ENCODE measurements at regions not wholly inside any gene's neighbourhood (a gene's known extent, or its start where the extent isn't known, plus 50 kb on each side); places are given as distances from the start of the nearest gene placed in this dataset.

DNA sequence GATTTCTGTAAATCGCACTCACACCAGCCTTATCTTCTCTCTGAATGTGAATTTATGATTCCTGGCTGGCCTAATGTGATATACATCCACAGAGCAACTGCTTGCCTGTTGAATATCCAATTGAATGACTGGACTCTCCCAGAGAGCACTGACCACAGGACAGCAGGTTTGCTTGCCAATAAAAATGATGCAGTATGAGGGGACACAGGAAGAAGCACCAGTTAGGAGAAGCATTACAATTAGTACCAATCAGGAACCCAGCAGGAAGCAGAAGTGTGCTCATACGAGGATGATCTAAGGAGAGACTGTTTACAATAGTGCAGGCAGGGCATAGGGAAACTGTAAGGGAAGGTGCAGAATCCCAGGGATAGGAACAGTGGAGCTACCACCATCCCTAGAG, 127.2 kb upstream of the ZNF366 start:
- no peak for DNase-seq
- POLR2A ChIA-PET, result no interaction called here
- no peaks in the 10 kb centered on the region for H3K9me3 Mint-ChIP-seq
- H3K27me3 Mint-ChIP-seq, result peaks cover 3% of the 10 kb centered on the region
- CTCF ChIA-PET, result no interaction called here
- H3K27ac Mint-ChIP-seq, result no peak overlapping the region
- H3K4me3 Mint-ChIP-seq, result no peak overlapping the region
- no peaks in the 10 kb centered on the region for H3K36me3 Mint-ChIP-seq (ENCODE audit: low read depth)
- H3K4me1 Mint-ChIP-seq, result no peaks in the 10 kb centered on the region

DNA sequence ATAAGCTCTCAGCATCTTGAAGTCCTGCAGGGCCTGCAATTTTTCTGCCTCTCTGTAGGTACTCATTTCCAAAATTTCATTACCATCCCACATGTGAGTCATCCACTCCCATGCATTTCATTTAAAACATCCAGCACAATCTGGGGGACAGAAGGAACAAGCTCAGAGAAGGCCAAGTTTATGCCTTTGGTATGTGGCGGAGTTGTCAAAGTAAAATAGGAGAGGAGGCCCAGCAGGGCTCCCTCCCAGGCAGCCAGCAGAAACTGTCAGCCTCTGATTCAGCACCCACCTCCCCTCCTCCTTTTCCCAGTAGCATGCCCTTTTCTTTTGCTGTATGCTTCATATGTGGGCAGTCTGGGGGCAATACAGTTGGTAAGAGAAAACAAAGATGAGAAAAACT, 126.4 kb upstream of the ZNF366 start:
- Mint-ChIP-seq H3K27ac (no peak overlapping the region), H3K4me3 (no peak overlapping the region), H3K27me3 (peaks cover 3% of the 10 kb centered on the region), H3K9me3 (no peaks in the 10 kb centered on the region), H3K4me1 (no peaks in the 10 kb centered on the region), H3K36me3 (ENCODE audit: low read depth) (no peaks in the 10 kb centered on the region)
- ChIA-PET CTCF (no interaction called here), POLR2A (no interaction called here)
- no peak for DNase-seq

DNA sequence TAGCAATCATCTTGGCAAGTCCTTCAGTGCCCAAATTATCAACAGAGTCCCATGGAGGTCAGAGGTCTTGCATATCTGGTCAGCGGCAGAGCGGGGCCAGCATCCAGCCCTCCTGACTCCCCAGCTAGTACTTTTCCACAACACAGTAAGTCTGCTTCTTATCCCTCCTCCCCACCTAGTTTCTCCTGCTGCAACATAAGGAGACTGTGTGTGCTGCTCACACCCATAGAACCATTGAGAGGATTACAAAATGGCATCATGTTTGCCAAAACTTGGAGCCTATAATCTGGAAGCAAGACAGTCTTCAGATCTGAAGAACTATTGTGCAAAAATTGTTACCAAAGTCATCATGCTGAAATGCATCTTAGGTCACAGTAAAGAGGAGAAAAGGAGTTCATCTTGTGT, 125.8 kb upstream of the ZNF366 start:
- CTCF ChIA-PET, result no interaction called here

DNA sequence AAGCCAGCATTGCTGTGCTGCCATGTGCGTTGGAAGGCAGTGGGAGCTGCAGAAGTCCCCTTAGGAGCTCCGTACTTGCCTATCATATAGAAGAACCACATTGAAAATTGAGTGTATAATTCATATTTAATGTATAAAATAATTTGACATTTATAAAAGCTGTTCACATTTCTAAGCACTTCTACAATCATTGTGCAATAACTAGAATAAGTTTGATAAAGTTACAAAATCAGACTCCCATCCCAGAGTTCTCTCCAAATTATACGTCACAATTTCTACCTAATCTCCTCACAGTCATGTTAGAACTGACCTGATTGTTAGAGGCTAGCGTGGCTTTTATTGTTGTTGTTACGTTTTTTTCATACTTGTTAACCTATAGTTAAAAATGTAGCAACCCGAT, 123.5 kb upstream of the ZNF366 start:
- Mint-ChIP-seq H3K36me3 (ENCODE audit: low read depth) (no peaks in the 10 kb centered on the region), H3K9me3 (no peaks in the 10 kb centered on the region), H3K4me1 (no peaks in the 10 kb centered on the region), H3K27me3 (peaks cover 17% of the 10 kb centered on the region), H3K27ac (no peak overlapping the region), H3K4me3 (no peak overlapping the region)
- ChIA-PET POLR2A (no interaction called here), CTCF (no interaction called here)
- no peak for DNase-seq

More for the DNA sequence above, 125.8 kb upstream of the ZNF366 start:
- POLR2A ChIA-PET, result no interaction called here
- Mint-ChIP-seq H3K27ac (no peak overlapping the region), H3K4me3 (no peak overlapping the region), H3K4me1 (no peaks in the 10 kb centered on the region), H3K36me3 (ENCODE audit: low read depth) (no peaks in the 10 kb centered on the region), H3K9me3 (no peaks in the 10 kb centered on the region), H3K27me3 (peaks cover 6% of the 10 kb centered on the region)
- DNase-seq, result no peak

DNA sequence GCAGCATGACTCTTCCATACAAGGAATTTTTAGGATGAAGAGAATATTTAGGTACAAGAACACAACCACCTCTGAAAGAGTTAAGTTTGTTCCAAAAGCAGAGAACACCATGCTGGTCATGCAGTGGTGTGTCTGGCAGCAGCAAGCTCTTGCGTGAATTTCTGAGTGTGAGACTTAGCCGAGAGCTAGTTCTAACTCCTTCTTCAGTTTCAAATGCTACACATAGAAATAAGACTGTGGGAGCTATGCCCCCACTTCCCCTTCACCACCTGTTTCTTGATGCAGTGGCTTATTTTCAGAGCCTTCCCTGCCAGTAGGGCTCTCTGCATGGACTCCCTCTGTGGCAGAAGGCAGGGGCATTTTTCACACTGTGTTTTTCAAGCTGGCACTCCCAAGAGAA, 122.9 kb upstream of the ZNF366 start:
- no peak for DNase-seq

DNA sequence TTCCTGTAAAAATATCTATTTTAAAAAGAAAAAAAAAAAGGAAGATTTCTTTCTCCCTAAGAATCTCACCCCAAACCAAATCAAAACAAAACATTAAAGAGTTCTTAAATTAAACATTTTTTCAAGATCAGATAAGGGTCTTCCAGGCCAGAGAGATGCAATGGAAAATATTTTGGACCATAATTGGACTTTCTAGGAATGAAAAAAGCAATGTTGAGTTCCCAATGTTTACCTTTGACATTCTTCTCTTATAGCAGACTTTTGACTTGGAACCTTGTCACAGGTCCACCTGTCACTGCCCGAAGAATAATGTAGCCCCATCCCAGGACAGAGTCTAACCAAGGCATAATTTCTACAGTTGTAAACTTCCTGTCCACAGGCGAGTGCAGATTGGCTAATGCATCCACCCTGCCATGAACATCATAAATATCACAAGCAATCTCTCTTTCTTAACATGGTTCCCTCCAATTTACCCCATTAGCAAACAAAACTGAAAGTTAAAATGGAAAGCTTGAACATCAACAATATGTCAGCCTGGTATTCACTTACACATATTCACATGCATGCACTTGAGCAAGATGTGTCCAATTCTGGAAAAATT, 121.7 kb upstream of the ZNF366 start:
- Mint-ChIP-seq H3K27ac (no peak overlapping the region), H3K27me3 (peaks cover 20% of the 10 kb centered on the region), H3K9me3 (no peaks in the 10 kb centered on the region), H3K36me3 (ENCODE audit: low read depth) (no peaks in the 10 kb centered on the region), H3K4me3 (no peak overlapping the region), H3K4me1 (no peaks in the 10 kb centered on the region)
- CTCF ChIA-PET, result no interaction called here
- POLR2A ChIA-PET, result no interaction called here
- DNase-seq, result no peak

More for the DNA sequence above, 122.9 kb upstream of the ZNF366 start:
- Mint-ChIP-seq H3K36me3 (ENCODE audit: low read depth) (no peaks in the 10 kb centered on the region), H3K4me1 (no peaks in the 10 kb centered on the region), H3K27ac (no peak overlapping the region), H3K27me3 (peaks cover 17% of the 10 kb centered on the region), H3K4me3 (no peak overlapping the region), H3K9me3 (no peaks in the 10 kb centered on the region)
- CTCF ChIA-PET, result interaction anchor here (0.6 kb wide), 1 partner anchor 922 kb away, joined by 4 read pairs; no protein-coding TSS in a partner anchor
- POLR2A ChIA-PET, result no interaction called here

DNA sequence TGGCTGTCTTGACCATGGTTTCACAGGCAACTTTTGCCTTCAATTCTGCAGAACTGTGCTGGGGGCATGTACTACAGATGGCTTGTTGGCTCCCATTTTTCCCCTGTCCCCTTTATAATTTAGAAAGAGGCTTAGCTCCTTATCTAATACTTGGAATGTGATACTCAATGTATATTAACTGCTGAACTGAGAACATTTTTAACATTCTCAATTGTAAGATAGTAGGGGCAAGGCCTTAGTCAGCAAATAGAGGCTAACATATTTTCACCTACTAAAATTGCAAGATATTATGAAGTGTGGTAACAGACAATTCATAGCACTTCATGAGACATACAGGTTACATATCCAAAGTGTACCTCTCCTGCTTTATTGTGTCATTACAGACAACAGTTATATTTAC, 118.1 kb upstream of the ZNF366 start:
- CTCF ChIA-PET, result no interaction called here
- Mint-ChIP-seq H3K9me3 (no peaks in the 10 kb centered on the region), H3K27ac (no peak overlapping the region), H3K36me3 (ENCODE audit: low read depth) (no peaks in the 10 kb centered on the region), H3K4me1 (no peaks in the 10 kb centered on the region), H3K27me3 (peaks cover 21% of the 10 kb centered on the region), H3K4me3 (no peak overlapping the region)
- POLR2A ChIA-PET, result no interaction called here
- no peak for DNase-seq

DNA sequence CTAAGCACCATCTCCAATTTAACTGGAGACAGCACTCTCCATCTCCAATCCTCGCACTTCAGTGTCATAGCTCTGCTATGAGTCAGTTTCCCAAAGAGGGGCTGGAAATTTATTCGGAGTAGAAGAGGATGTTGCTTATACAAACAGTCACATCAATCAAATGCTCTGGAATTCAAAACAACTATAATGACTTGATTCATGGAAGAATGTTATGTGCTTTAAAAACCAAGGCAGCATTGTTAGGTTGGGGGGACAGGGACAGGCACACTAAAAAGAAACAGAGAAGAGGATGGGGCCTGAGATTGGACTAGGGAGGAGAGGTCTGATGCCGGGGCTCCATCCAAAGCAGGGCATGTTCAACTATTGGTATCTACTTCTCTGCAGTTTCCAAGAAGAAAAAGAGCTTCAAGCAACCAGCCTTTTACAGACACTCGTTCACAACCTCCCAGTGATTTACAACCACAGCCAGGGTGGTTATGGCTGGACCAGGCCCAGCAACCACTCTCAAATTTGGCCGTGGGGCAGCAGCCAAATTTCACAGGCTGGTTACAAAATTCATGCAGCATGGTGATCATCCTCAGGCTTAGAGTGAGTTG, 117.5 kb upstream of the ZNF366 start:
- no peak overlapping the region for H3K4me3 Mint-ChIP-seq
- H3K27ac Mint-ChIP-seq, result no peak overlapping the region
- DNase-seq, result no peak
- H3K27me3 Mint-ChIP-seq, result peaks cover 21% of the 10 kb centered on the region
- H3K36me3 Mint-ChIP-seq (ENCODE audit: low read depth), result no peaks in the 10 kb centered on the region
- H3K9me3 Mint-ChIP-seq, result no peaks in the 10 kb centered on the region
- no peaks in the 10 kb centered on the region for H3K4me1 Mint-ChIP-seq
- POLR2A ChIA-PET, result no interaction called here
- CTCF ChIA-PET, result no interaction called here

DNA sequence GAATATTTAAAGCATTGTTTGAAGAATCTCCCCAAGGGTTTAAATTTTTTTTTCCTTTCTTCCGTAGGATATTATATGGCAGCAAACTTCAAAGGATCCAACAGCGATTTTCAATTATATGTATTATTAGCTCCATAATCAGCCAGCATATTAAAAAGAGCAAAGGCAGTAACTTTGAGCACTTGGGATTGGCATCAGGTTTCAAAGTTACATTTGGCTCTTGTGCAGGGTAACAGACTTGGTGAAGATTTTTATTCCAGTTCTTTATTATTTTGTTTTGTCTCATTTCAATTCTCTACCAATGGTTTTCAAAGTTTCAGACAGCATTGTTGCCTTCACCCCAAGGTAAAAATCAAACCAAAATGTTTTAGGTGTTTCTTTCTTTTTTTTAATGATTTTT, 116.7 kb upstream of the ZNF366 start:
- peaks cover 21% of the 10 kb centered on the region for H3K27me3 Mint-ChIP-seq
- ChIA-PET CTCF (no interaction called here), POLR2A (no interaction called here)
- H3K36me3 Mint-ChIP-seq (ENCODE audit: low read depth), result no peaks in the 10 kb centered on the region
- H3K4me1 Mint-ChIP-seq, result no peaks in the 10 kb centered on the region
- no peak for DNase-seq
- H3K4me3 Mint-ChIP-seq, result no peak overlapping the region
- no peak overlapping the region for H3K27ac Mint-ChIP-seq
- H3K9me3 Mint-ChIP-seq, result no peaks in the 10 kb centered on the region

DNA sequence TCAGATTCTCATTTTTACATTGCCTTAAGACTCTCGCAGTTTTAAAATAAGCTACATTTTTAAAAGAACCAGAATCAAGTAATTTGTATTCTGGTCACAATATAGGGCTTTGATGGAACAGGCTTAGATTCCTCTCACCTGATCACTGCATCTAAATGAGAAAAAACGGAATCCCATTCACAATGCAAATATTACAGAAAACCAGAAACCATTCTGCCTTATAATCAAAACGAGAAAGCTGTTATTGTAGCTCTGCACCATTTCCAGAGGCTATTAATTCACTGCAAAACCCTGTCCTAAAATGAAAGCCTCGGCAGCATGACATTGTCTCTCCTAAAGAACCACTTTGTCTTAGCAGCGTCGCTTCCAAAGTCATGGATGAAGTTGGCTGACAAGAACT, 116.1 kb upstream of the ZNF366 start:
- no peak overlapping the region for H3K27ac Mint-ChIP-seq
- H3K9me3 Mint-ChIP-seq, result no peaks in the 10 kb centered on the region
- H3K4me1 Mint-ChIP-seq, result no peaks in the 10 kb centered on the region
- no peaks in the 10 kb centered on the region for H3K36me3 Mint-ChIP-seq (ENCODE audit: low read depth)
- H3K27me3 Mint-ChIP-seq, result peaks cover 19% of the 10 kb centered on the region
- H3K4me3 Mint-ChIP-seq, result no peak overlapping the region
- ChIA-PET CTCF (interaction anchor here (0.6 kb wide), 1 partner anchor 15 kb away, joined by 3 read pairs; no protein-coding TSS in a partner anchor), POLR2A (no interaction called here)
- DNase-seq, result no peak

DNA sequence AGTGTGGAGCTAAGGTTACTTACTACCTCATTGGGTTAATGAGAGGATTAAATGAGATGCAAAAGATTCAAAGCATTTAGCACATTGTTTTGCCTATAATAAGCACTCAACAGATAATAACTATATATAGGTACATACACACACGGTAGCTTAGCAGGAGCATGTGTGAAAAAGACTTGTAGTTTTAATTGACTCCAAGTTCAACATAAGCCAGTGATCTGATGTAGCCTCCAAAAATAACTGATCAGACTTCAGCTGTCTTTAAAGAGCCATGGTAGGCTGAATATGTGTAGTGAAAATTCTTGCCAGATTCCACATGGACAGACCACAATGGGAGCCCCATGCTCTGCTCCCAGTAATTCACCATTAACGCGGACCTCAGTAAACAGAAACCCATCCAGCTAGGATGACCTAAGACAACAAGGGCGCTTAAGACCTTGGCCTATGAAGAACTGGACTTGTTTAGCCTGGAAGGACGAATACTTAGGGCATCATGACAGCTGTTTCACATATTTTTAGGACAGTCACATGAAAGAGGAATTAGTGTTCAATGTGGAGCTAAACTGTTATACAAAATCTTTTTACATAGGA, 115.1 kb upstream of the ZNF366 start:
- Mint-ChIP-seq H3K36me3 (ENCODE audit: low read depth) (no peaks in the 10 kb centered on the region), H3K9me3 (no peaks in the 10 kb centered on the region), H3K27me3 (peaks cover 14% of the 10 kb centered on the region), H3K27ac (no peak overlapping the region), H3K4me1 (no peaks in the 10 kb centered on the region), H3K4me3 (no peak overlapping the region)
- ChIA-PET POLR2A (no interaction called here), CTCF (no interaction called here)
- no peak for DNase-seq

DNA sequence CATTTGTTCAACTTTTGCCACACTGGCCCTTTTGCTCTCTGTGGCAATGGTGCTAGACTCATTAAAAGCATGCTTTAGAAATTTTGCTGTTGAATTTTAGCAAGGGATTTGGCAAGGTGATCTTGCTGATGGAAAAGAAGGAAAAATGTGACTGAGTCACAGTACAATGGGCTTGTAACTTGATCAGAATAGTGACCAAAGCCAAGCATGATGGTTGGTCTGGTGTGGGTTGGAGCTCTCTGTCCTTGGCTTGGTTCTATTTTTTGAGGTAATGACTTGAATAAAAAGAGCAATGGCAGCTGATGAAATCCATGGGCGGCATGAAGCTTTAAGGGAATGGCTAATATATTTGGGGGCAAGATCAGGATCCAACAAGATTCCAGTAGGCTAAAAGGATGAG, 114.4 kb upstream of the ZNF366 start:
- DNase-seq, result no peak
- peaks cover 10% of the 10 kb centered on the region for H3K27me3 Mint-ChIP-seq
- no peaks in the 10 kb centered on the region for H3K9me3 Mint-ChIP-seq
- H3K4me1 Mint-ChIP-seq, result no peaks in the 10 kb centered on the region
- ChIA-PET POLR2A (no interaction called here), CTCF (no interaction called here)
- no peak overlapping the region for H3K4me3 Mint-ChIP-seq
- no peaks in the 10 kb centered on the region for H3K36me3 Mint-ChIP-seq (ENCODE audit: low read depth)
- no peak overlapping the region for H3K27ac Mint-ChIP-seq

DNA sequence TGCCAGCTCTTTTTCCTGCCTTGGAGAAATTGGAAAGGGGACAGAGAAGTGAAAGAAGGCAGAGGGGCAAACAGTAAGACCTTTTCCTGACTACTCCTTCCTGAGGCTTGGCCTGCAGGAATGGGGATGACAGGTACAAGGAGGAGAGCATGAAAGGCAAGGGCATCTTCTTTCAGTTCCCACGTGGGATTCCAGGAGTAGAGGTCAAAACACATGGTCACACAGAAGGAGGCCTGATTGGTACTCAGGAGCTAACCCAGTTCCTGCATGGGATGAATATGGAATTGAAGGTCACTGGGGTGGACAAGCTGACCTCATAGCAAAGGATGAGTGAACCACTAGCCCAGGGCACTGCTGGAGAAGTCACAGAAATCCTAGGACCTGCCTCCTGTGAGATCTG, 112.5 kb upstream of the ZNF366 start:
- Mint-ChIP-seq H3K4me3 (no peak overlapping the region), H3K36me3 (ENCODE audit: low read depth) (no peaks in the 10 kb centered on the region), H3K27ac (no peak overlapping the region), H3K9me3 (no peaks in the 10 kb centered on the region), H3K27me3 (peaks cover 9% of the 10 kb centered on the region), H3K4me1 (no peaks in the 10 kb centered on the region)
- ChIA-PET CTCF (interaction anchor here (1.5 kb wide), 1 partner anchor 9 kb away, joined by 4 read pairs; no protein-coding TSS in a partner anchor), POLR2A (no interaction called here)
- DNase-seq, result no peak

DNA sequence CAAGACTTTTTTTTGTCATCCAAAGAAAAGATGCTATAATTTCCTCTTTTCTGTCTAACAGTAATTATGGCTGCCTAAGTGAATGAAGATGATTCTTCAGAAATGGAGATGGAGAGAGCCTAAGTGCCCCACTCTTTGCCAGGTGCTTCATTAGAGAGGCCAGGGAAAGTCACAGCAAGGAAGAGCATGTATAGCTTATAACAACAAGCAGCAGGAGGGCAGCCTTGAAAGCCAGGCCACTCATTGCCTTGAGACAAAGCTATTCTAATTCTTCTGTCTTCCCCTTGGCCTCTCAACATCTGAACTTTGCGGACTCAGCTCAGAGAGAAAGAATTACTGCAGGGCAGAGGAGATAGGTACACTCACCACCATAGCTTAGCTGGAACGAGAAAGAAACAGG, 112.0 kb upstream of the ZNF366 start:
- ChIA-PET CTCF (interaction anchor here (1.5 kb wide), 1 partner anchor 8 kb away, joined by 4 read pairs; no protein-coding TSS in a partner anchor), POLR2A (no interaction called here)
- Mint-ChIP-seq H3K27me3 (peaks cover 8% of the 10 kb centered on the region), H3K4me3 (no peak overlapping the region), H3K27ac (no peak overlapping the region), H3K9me3 (no peaks in the 10 kb centered on the region), H3K4me1 (no peaks in the 10 kb centered on the region), H3K36me3 (ENCODE audit: low read depth) (no peaks in the 10 kb centered on the region)
- DNase-seq, result no peak

All from activated CD4-positive, alpha-beta T cell treated with anti-CD3 and anti-CD28 coated beads, Interleukin-2, amount 10 ng/mL, durations not matched to agents 7 days and 5 days (primary cell).